ENCODE measurements at regions not wholly inside any gene's neighbourhood (a gene's known extent, or its start where the extent isn't known, plus 50 kb on each side); places are given as distances from the start of the nearest gene placed in this dataset.

- Mint-ChIP-seq H3K9me3 (ENCODE audit: unreplicated experiment) (peaks cover 25% of the 10 kb centered on the region), H3K27ac (ENCODE audit: unreplicated experiment) (no peak overlapping the region), H3K4me3 (ENCODE audit: unreplicated experiment) (no peak overlapping the region), H3K4me1 (ENCODE audit: low read depth, unreplicated experiment) (no peaks in the 10 kb centered on the region), H3K36me3 (ENCODE audit: low read depth, unreplicated experiment) (no peaks in the 10 kb centered on the region), H3K27me3 (ENCODE audit: low read depth, unreplicated experiment) (no peaks in the 10 kb centered on the region)
- Histone ChIP-seq H3K4me3 (ENCODE audit: insufficient read depth, low read depth, low read length) (no peak overlapping the region), H3K36me3 (ENCODE audit: insufficient read depth, low read length) (no peaks in the 10 kb centered on the region), H3K9ac (ENCODE audit: low read length) (no peak overlapping the region), H3K4me1 (ENCODE audit: insufficient read depth, low read length) (no peaks in the 10 kb centered on the region), H2AFZ (ENCODE audit: low read depth, low read length) (no peak overlapping the region), H3K9me3 (ENCODE audit: insufficient read depth, low read depth, low read length) (no peaks in the 10 kb centered on the region), H3K4me2 (ENCODE audit: low read length) (no peak overlapping the region), H4K20me1 (ENCODE audit: insufficient read depth, low read length) (no peaks in the 10 kb centered on the region), H3K27ac (ENCODE audit: low read depth, low read length) (no peak overlapping the region), H3K27me3 (ENCODE audit: insufficient read depth, low read length) (no peaks in the 10 kb centered on the region), H3K79me2 (ENCODE audit: insufficient read depth, low read length) (no peaks in the 10 kb centered on the region)
- FAIRE-seq: no peak
- TF ChIP-seq EZH2 (IDR thresholded peaks at IDR 0.05; ENCODE audit: insufficient read depth, low read length) (no peak), CTCF (IDR thresholded peaks at IDR 0.05; ENCODE audit: insufficient read depth, low read depth, low read length) (no peak)
- no peak for DNase-seq (ENCODE audit: low read depth)
Observed at GRCh38 chr2:144989579-144990270, 469.8 kb upstream of the ZEB2 start.

- peaks cover 25% of the 10 kb centered on the region for H3K9me3 Mint-ChIP-seq (ENCODE audit: unreplicated experiment)
- no peaks in the 10 kb centered on the region for H3K27me3 Mint-ChIP-seq (ENCODE audit: low read depth, unreplicated experiment)
- no peak overlapping the region for H3K27ac Mint-ChIP-seq (ENCODE audit: unreplicated experiment)
- Histone ChIP-seq H4K20me1 (ENCODE audit: insufficient read depth, low read length) (no peaks in the 10 kb centered on the region), H3K4me1 (ENCODE audit: insufficient read depth, low read length) (no peaks in the 10 kb centered on the region), H2AFZ (ENCODE audit: low read depth, low read length) (no peak overlapping the region), H3K9ac (ENCODE audit: low read length) (no peak overlapping the region), H3K4me3 (ENCODE audit: insufficient read depth, low read depth, low read length) (no peak overlapping the region), H3K9me3 (ENCODE audit: insufficient read depth, low read depth, low read length) (no peaks in the 10 kb centered on the region), H3K79me2 (ENCODE audit: insufficient read depth, low read length) (no peaks in the 10 kb centered on the region), H3K27me3 (ENCODE audit: insufficient read depth, low read length) (no peaks in the 10 kb centered on the region), H3K27ac (ENCODE audit: low read depth, low read length) (no peak overlapping the region), H3K4me2 (ENCODE audit: low read length) (no peak overlapping the region), H3K36me3 (ENCODE audit: insufficient read depth, low read length) (no peaks in the 10 kb centered on the region)
- H3K4me3 Mint-ChIP-seq (ENCODE audit: unreplicated experiment): no peak overlapping the region
- H3K4me1 Mint-ChIP-seq (ENCODE audit: low read depth, unreplicated experiment): no peaks in the 10 kb centered on the region
- TF ChIP-seq EZH2 (IDR thresholded peaks at IDR 0.05; ENCODE audit: insufficient read depth, low read length) (no peak), CTCF (IDR thresholded peaks at IDR 0.05; ENCODE audit: insufficient read depth, low read depth, low read length) (no peak)
- DNase-seq (ENCODE audit: low read depth): no peak
- no peak for FAIRE-seq
- H3K36me3 Mint-ChIP-seq (ENCODE audit: low read depth, unreplicated experiment): no peaks in the 10 kb centered on the region
Observed at GRCh38 chr2:144988591-144988990, 468.7 kb upstream of the ZEB2 start.

- Histone ChIP-seq H3K4me2 (ENCODE audit: low read length) (no peak overlapping the region), H3K4me3 (ENCODE audit: insufficient read depth, low read depth, low read length) (no peak overlapping the region), H3K9ac (ENCODE audit: low read length) (no peak overlapping the region), H3K4me1 (ENCODE audit: insufficient read depth, low read length) (no peaks in the 10 kb centered on the region), H2AFZ (ENCODE audit: low read depth, low read length) (no peak overlapping the region), H3K36me3 (ENCODE audit: insufficient read depth, low read length) (no peaks in the 10 kb centered on the region), H4K20me1 (ENCODE audit: insufficient read depth, low read length) (no peaks in the 10 kb centered on the region), H3K79me2 (ENCODE audit: insufficient read depth, low read length) (no peaks in the 10 kb centered on the region), H3K27ac (ENCODE audit: low read depth, low read length) (no peak overlapping the region), H3K27me3 (ENCODE audit: insufficient read depth, low read length) (no peaks in the 10 kb centered on the region), H3K9me3 (ENCODE audit: insufficient read depth, low read depth, low read length) (no peaks in the 10 kb centered on the region)
- H3K4me1 Mint-ChIP-seq (ENCODE audit: low read depth, unreplicated experiment): no peaks in the 10 kb centered on the region
- DNase-seq (ENCODE audit: low read depth): no peak
- H3K9me3 Mint-ChIP-seq (ENCODE audit: unreplicated experiment): peaks cover 23% of the 10 kb centered on the region
- H3K27ac Mint-ChIP-seq (ENCODE audit: unreplicated experiment): no peak overlapping the region
- no peak for FAIRE-seq
- TF ChIP-seq CTCF (IDR thresholded peaks at IDR 0.05; ENCODE audit: insufficient read depth, low read depth, low read length) (no peak), EZH2 (IDR thresholded peaks at IDR 0.05; ENCODE audit: insufficient read depth, low read length) (no peak)
- H3K4me3 Mint-ChIP-seq (ENCODE audit: unreplicated experiment): no peak overlapping the region
- no peaks in the 10 kb centered on the region for H3K36me3 Mint-ChIP-seq (ENCODE audit: low read depth, unreplicated experiment)
- no peaks in the 10 kb centered on the region for H3K27me3 Mint-ChIP-seq (ENCODE audit: low read depth, unreplicated experiment)
Observed at GRCh38 chr2:144986691-144987090, 466.8 kb upstream of the ZEB2 start.

Measured in astrocyte (in vitro differentiated cells and primary cell).